Esophagus muscularis mucosa (tissue), 4 donors: ENCODE measurements at regions not wholly inside any gene's neighbourhood (a gene's known extent, or its start where the extent isn't known, plus 50 kb on each side); places are given as distances from the start of the nearest gene placed in this dataset.

Experiments
- DNase-seq: peaks from one replicate; pipeline ENCODE4 v3.0.0-alpha.2; 2017; ENCODE audit errors: extremely low spot score
- H3K27ac ChIP-seq, 4 donors: fragments of 200-600 bp; sonication (generic); replicated peaks in 1 of 4; 1 replicate in 3 of 4; 2 replicates in 1 of 4; pipeline ENCODE4 v1.5.1; 2016 to 2019; ENCODE audit warnings: mild to moderate bottlenecking in 1 of 4
- H3K27me3 ChIP-seq, 4 donors: fragments of 200-600 bp; sonication (generic); one replicate each; pipeline versions ENCODE4 v1.5.1 to v1.6.0; 2016 to 2019
- H3K36me3 ChIP-seq, 4 donors: fragments of 200-600 bp; sonication (generic); one replicate each; pipeline ENCODE4 v1.5.1; 2016 to 2019
- H3K4me1 ChIP-seq, 4 donors: fragments of 200-600 bp; sonication (generic); one replicate each; pipeline ENCODE4 v1.5.1; 2016 to 2019
- H3K4me3 ChIP-seq, 4 donors: fragments of 200-600 bp; sonication (generic); 1 replicate in 2 of 4; 2 replicates in 2 of 4; pipeline ENCODE4 v1.5.1; 2016 to 2019; ENCODE audit warnings: mild to moderate bottlenecking in 4 of 4, moderate library complexity in 1 of 4
- H3K9me3 ChIP-seq, 4 donors: fragments of 200-600 bp; sonication (generic); 1 replicate in 3 of 4; 2 replicates in 1 of 4; pipeline ENCODE4 v1.5.1; 2016 to 2019
- EP300 ChIP-seq: sonication (generic); formaldehyde crosslinking; IDR thresholded peaks from one replicate; pipeline ENCODE4 v1.6.1; 2017; ENCODE audit warnings: antibody characterized with exemption
- POLR2A ChIP-seq: fragments of 450-650 bp; IDR thresholded peaks from one replicate; pipeline ENCODE4 v1.6.1; 2017; ENCODE audit warnings: antibody characterized with exemption, moderate library complexity, mild to moderate bottlenecking, low read depth
- POLR2AphosphoS5 ChIP-seq, 2 donors: sonication (generic); formaldehyde crosslinking; IDR thresholded peaks; one replicate each; pipeline ENCODE4 v1.6.1; 2017; ENCODE audit warnings: antibody characterized with exemption in 2 of 2
- WGBS: methylation state at CpG from one replicate; pipeline ENCODE4 v1.1.5; 2018; 5-methylcytosine and 5-hydroxymethylcytosine counted together
- intact Hi-C: fragments of 100-400 bp; cut with DNase I; formaldehyde crosslinking; loops from one replicate; pipeline ENCODE4 v1.15.1; 2023
- TF ChIP-seq, protein P1 (sequence below), 3 experiments: fragments of 200-600 bp in 2 of 3; fragments of 450-650 bp in 1 of 3; sonication (generic) in 2 of 3; IDR thresholded peaks; one replicate each; pipeline ENCODE4 v1.5.1; 2017 to 2019; ENCODE audit warnings: antibody characterized with exemption in 3 of 3, mild to moderate bottlenecking in 2 of 3, moderate library complexity in 1 of 3

DNA sequence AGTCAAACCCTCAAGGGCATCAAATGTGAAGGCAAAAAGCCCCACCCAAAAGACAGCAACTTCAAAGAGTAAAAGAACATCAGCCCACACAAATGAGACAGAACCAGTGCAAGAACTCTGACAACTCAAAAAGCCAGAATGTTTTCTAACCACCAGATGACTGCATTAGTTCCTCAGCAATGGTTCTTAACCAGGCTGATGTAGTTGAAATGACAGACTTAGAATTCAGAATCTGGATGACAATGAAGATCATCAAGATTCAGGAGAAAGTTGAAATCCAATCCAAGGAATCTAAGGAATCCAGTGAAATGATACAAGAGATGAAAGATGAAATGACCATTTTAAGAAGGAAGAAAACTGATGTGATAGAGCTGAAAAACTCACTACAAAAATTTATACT is 339.7 kb downstream of the KIF4B start:
- no peak overlapping the region for H3K27ac ChIP-seq
- no peaks in the 10 kb centered on the region for H3K4me1 ChIP-seq
- H3K9me3 ChIP-seq: peaks cover 0 to 30% (median 2%) of the 10 kb centered on the region in 4 donors
- H3K4me3 ChIP-seq: no peak overlapping the region
- no peaks in the 10 kb centered on the region for H3K27me3 ChIP-seq
- intact Hi-C loops: no loop called here
- no peak for DNase-seq
- no peaks in the 10 kb centered on the region for H3K36me3 ChIP-seq
- TF ChIP-seq, protein P1, sequence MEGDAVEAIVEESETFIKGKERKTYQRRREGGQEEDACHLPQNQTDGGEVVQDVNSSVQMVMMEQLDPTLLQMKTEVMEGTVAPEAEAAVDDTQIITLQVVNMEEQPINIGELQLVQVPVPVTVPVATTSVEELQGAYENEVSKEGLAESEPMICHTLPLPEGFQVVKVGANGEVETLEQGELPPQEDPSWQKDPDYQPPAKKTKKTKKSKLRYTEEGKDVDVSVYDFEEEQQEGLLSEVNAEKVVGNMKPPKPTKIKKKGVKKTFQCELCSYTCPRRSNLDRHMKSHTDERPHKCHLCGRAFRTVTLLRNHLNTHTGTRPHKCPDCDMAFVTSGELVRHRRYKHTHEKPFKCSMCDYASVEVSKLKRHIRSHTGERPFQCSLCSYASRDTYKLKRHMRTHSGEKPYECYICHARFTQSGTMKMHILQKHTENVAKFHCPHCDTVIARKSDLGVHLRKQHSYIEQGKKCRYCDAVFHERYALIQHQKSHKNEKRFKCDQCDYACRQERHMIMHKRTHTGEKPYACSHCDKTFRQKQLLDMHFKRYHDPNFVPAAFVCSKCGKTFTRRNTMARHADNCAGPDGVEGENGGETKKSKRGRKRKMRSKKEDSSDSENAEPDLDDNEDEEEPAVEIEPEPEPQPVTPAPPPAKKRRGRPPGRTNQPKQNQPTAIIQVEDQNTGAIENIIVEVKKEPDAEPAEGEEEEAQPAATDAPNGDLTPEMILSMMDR (IDR thresholded peaks at IDR 0.05): no peak
- no peak for TF ChIP-seq POLR2AphosphoS5 (IDR thresholded peaks at IDR 0.05)
- TF ChIP-seq POLR2A: no peak
- TF ChIP-seq EP300: no peak

DNA sequence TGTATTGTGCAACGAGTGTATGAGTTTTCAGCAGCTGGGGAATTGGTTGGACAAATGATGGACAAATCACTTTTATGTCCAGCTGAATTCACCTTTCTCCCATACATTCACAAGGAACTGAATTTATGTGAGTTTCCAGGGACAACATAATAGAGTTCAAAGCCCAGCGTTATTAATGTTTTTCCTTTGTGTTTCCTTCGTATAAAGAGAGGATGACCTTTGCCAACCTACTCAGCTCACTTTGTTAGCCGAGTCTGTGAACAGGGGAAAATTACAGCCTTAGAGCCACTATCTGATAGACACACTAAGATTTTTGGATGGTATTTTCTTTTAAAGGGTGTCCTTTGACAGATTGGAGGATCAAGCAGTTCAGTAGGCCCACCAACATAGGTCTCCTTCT is 352.5 kb downstream of the KIF4B start:
- Histone ChIP-seq H3K27ac (no peak overlapping the region), H3K36me3 (no peaks in the 10 kb centered on the region), H3K4me3 (no peak overlapping the region), H3K4me1 (no peaks in the 10 kb centered on the region), H3K27me3 (no peaks in the 10 kb centered on the region), H3K9me3 (no peaks in the 10 kb centered on the region)
- intact Hi-C loops: no loop called here
- WGBS: 77% methylated on average over 4 of the region's 4 CpGs
- no peak for DNase-seq
- TF ChIP-seq, protein P1 (IDR thresholded peaks at IDR 0.05): no peak
- TF ChIP-seq EP300: no peak
- no peak for TF ChIP-seq POLR2AphosphoS5 (IDR thresholded peaks at IDR 0.05)
- no peak for TF ChIP-seq POLR2A

DNA sequence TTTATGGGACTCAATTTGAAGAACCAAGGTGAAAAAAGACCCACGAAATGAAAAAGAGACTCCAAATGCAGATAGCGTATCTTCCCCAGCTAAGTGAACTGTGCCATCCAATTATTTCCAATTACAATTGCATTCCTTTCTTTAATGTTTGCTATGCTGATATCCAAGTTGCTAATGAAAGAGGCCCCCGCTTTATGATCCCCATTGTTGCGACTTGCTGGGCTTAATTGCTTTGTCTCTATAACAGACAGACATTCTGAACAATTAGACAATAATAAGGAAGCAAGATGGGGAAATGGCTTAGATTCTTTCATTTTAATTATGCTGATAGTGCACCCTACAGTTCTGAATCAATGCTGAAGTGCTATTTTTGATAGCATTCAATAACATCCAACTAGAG is 354.3 kb downstream of the KIF4B start:
- H3K9me3 ChIP-seq: peaks cover 0 to 2% (median 0%) of the 10 kb centered on the region in 4 donors
- no peak for TF ChIP-seq POLR2AphosphoS5 (IDR thresholded peaks at IDR 0.05)
- intact Hi-C loops: no loop called here
- H3K27ac ChIP-seq: no peak overlapping the region
- H3K4me3 ChIP-seq: no peak overlapping the region
- DNase-seq: no peak
- no peaks in the 10 kb centered on the region for H3K27me3 ChIP-seq
- no peaks in the 10 kb centered on the region for H3K36me3 ChIP-seq
- H3K4me1 ChIP-seq: no peaks in the 10 kb centered on the region
- 88% methylated on average over 4 of the region's 4 CpGs for WGBS

DNA sequence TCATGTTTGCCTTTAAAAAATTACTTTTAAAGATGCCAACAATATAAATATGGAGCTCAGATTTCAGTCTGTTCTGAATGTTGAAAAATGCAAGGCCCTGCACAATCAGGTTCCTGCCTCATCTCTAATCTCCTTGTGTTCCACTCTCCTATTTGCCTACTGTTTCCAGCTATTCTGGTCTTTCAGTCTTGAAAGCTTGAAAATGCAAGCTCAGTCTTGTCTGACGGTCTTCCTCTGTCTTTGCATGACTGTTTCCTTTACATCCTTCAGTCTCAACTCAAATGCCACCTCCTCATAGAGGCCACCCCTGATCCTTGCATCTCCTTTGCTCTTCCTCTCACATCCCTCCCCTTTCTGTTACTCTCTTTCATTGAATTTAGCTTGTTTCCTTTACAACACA is 354.9 kb downstream of the KIF4B start:
- intact Hi-C loops: no loop called here
- Histone ChIP-seq H3K36me3 (no peaks in the 10 kb centered on the region), H3K4me1 (no peaks in the 10 kb centered on the region), H3K4me3 (no peak overlapping the region), H3K9me3 (peaks cover 0 to 5% (median 0%) of the 10 kb centered on the region in 4 donors), H3K27me3 (no peaks in the 10 kb centered on the region), H3K27ac (no peak overlapping the region)
- 70% methylated on average over 1 of the region's 1 CpG for WGBS
- DNase-seq: no peak
- TF ChIP-seq POLR2A (no peak), POLR2AphosphoS5 (IDR thresholded peaks at IDR 0.05) (no peak), EP300 (no peak)
- TF ChIP-seq, protein P1 (IDR thresholded peaks at IDR 0.05): no peak

DNA sequence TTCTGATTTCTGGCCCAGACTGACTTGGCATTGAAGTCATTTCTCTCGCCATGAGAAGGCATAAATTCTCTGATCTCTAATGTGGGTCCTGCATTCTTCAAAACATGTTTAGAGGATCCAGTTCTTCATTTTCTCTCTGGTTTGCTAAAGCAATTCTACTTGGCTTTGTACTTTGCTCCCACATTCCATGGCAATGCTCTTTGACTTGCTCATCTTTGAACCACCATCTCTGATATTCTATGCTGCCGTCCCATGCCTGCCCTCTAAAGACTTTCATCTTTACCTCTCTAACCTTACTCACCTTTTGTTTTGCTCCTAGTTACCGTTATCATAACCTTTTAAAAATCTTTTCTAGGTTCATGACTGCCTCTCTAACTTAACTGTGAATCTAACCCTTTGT is 366.9 kb downstream of the KIF4B start:
- Histone ChIP-seq H3K9me3 (peaks cover 0 to 6% (median 0%) of the 10 kb centered on the region in 4 donors), H3K4me3 (no peak overlapping the region), H3K27me3 (no peaks in the 10 kb centered on the region), H3K27ac (no peak overlapping the region), H3K4me1 (no peaks in the 10 kb centered on the region), H3K36me3 (no peaks in the 10 kb centered on the region)
- intact Hi-C loops: no loop called here
- TF ChIP-seq POLR2A: no peak
- no peak for DNase-seq
- 81% methylated on average over 3 of the region's 3 CpGs for WGBS

DNA sequence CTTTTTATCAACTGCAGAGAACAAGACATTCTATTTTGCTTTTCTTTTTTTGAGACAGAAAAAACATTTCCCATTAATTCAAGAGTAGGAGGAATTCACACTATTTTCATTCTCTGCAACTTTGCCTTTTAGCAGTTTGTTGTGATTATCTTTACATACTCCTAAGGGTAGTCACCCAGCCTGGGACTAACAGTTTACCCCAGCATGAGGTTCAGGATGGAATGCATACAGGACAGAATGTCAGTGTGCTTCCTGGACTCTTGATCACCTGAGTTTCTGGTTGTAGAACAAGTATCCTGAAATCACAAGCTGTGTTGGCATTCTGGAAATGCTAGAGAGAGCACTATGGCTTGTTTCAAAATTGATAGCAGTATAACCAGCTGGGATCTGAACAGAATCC is 368.1 kb downstream of the KIF4B start:
- TF ChIP-seq EP300 (no peak), POLR2A (no peak), POLR2AphosphoS5 (IDR thresholded peaks at IDR 0.05) (no peak)
- TF ChIP-seq, protein P1 (IDR thresholded peaks at IDR 0.05): no peak
- no peak for DNase-seq
- H3K27me3 ChIP-seq: no peaks in the 10 kb centered on the region
- H3K4me1 ChIP-seq: no peaks in the 10 kb centered on the region
- H3K36me3 ChIP-seq: no peaks in the 10 kb centered on the region
- H3K4me3 ChIP-seq: no peak overlapping the region
- intact Hi-C loops: no loop called here
- H3K9me3 ChIP-seq: peaks cover 0 to 6% (median 0%) of the 10 kb centered on the region in 4 donors
- H3K27ac ChIP-seq: no peak overlapping the region
